ENCODE measurements at regions not wholly inside any gene's neighbourhood (a gene's known extent, or its start where the extent isn't known, plus 50 kb on each side); places are given as distances from the start of the nearest gene placed in this dataset.

DNA sequence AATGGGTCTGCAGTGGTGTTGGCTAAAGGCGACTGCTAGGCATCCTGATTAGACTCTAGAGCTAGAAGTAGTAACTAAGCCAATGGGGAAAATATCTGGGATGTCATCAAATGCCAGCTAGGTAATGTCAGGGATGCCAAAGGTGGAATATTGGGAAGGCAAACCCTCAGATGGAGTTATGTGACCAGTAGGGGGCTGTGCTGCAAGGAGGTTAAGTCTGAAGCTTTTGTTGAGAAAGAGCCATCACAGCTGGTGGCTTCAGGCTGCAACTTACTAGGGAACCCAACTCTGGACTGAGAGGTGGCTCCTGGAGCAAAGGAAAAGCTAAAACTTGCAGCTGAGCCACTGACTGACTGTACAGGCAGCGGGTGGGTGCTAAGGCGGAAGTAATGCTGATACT, 576.9 kb upstream of the GHITM start:
- 94 to 97% methylated on average over 3 of the region's 3 CpGs for WGBS, 2 donors
- TF ChIP-seq POLR2A (IDR thresholded peaks at IDR 0.05) = no peak
- TF ChIP-seq, protein P1, sequence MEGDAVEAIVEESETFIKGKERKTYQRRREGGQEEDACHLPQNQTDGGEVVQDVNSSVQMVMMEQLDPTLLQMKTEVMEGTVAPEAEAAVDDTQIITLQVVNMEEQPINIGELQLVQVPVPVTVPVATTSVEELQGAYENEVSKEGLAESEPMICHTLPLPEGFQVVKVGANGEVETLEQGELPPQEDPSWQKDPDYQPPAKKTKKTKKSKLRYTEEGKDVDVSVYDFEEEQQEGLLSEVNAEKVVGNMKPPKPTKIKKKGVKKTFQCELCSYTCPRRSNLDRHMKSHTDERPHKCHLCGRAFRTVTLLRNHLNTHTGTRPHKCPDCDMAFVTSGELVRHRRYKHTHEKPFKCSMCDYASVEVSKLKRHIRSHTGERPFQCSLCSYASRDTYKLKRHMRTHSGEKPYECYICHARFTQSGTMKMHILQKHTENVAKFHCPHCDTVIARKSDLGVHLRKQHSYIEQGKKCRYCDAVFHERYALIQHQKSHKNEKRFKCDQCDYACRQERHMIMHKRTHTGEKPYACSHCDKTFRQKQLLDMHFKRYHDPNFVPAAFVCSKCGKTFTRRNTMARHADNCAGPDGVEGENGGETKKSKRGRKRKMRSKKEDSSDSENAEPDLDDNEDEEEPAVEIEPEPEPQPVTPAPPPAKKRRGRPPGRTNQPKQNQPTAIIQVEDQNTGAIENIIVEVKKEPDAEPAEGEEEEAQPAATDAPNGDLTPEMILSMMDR (IDR thresholded peaks at IDR 0.05) = no peak
- intact Hi-C loops (cut with DNase I; ENCODE audit: low total_unique reads) = no loop called here
- H3K4me3 ChIP-seq (ENCODE audit: low read depth, poor library complexity, severe bottlenecking) = no peak overlapping the region
- no peak for DNase-seq (ENCODE audit: low spot score in 2 of 2)

DNA sequence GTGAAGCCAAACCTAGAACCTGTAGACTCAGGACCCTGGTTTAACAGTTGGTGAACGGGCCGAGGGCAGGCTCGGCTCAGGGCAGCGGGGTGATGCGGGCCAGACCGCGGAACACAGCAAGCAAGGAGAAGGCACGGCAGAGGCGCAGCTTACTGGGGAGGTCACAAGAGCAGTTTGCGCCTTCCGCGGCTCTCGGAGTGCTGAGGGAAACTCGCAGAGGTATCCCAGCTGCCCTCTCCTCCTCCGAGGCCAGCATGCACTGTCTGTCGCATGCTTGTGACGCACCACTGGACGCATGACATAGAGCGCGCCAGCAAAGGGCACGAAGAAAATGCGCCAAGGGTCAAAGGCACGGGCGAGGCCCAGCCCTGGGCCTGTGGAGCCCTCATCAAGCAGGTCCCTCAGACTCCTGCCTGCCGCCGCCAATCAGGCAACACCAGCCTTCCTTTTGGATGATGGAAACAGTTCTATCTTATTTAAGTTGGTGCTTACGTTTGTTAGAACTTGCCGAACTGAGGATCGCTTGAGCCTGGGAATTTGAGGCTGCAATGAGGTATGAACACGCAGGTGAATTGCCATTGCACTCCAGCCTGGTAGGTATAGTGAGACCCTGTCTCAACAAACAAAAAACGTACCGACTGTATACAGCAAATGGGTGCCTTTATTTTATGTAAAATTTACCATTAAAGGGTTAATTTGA, 574.3 kb upstream of the GHITM start:
- WGBS, 2 donors = 97 to 98% methylated on average over 32 of the region's 32 CpGs
- intact Hi-C loops (cut with DNase I; ENCODE audit: low total_unique reads) = no loop called here
- H3K4me3 ChIP-seq (ENCODE audit: low read depth, poor library complexity, severe bottlenecking) = no peak overlapping the region
- peak in 1 of 2 donors; percentile 76 for DNase-seq (ENCODE audit: low spot score in 2 of 2)
- TF ChIP-seq, protein P1 (IDR thresholded peaks at IDR 0.05) = no peak
- no peak for TF ChIP-seq POLR2A (IDR thresholded peaks at IDR 0.05)

DNA sequence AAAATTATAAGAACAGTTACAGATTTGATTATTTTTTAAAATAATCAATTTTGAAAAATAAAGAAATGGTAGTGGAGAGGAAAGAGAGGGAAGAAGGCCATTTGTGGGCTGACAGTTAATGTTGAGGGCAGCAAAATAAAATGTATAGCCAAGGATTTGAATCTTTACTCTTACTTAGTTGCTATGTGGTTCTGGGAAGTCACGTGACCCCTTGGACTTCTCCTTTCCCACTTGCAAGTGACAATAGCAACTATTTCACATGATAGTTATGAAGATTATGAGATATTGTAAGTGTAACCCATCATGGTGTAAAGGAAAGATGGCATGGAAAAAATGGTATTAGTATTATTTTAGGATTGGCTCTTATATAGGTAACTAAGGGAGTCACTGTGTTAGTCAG, 567.3 kb upstream of the GHITM start:
- no peak for TF ChIP-seq POLR2A (IDR thresholded peaks at IDR 0.05)
- TF ChIP-seq, protein P1 (IDR thresholded peaks at IDR 0.05) = no peak

DNA sequence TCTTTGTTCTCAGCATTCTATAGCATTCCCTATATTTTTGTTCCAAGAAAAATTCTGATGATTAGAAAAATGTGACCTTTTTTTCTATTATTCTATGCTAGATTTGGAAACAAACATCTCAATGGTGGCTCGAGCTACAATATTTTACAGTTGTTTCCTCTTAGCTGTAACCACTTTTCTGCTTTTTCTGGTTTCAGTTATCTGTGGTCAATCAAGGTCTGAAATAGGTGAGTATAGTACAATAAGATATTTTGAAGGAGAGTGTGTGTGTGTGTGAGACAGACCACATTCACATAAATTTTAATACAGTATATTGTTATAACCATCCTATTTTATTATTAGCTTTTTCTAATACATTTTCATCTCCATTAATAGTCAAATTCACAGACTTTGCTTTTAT, 564.5 kb upstream of the GHITM start:
- no peak overlapping the region for H3K4me3 ChIP-seq (ENCODE audit: low read depth, poor library complexity, severe bottlenecking)
- intact Hi-C loops (cut with DNase I; ENCODE audit: low total_unique reads) = no loop called here
- no peak for DNase-seq (ENCODE audit: low spot score in 2 of 2)
- TF ChIP-seq POLR2A (IDR thresholded peaks at IDR 0.05) = no peak
- TF ChIP-seq, protein P1 (IDR thresholded peaks at IDR 0.05) = no peak
- 67 to 76% methylated on average over 1 of the region's 1 CpG for WGBS, 2 donors

More for the DNA sequence above, 567.3 kb upstream of the GHITM start:
- 84 to 94% methylated on average over 1 of the region's 1 CpG for WGBS, 2 donors
- intact Hi-C loops (cut with DNase I; ENCODE audit: low total_unique reads) = no loop called here
- H3K4me3 ChIP-seq (ENCODE audit: low read depth, poor library complexity, severe bottlenecking) = no peak overlapping the region
- DNase-seq (ENCODE audit: low spot score in 2 of 2) = no peak

DNA sequence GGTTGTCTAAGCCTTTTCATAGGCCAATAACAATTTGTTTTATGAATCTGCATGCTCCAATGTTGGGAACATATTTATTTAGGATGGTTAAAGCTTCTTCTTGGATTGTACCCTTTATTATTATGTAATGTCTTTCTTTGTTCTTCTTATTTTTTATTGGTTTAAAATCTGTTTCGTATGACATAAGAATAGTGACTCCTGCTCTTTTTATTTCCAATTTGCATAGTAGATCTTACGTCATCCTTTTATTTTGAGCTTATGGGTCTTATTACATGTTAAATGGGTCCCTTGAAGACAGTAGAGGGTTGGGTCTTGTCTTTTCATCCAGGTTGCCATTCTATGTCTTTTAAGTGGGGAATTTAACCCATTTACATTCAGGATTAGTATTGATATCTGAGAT, 561.9 kb upstream of the GHITM start:
- DNase-seq (ENCODE audit: low spot score in 2 of 2) = no peak
- no peak for TF ChIP-seq POLR2A (IDR thresholded peaks at IDR 0.05)
- TF ChIP-seq, protein P1 (IDR thresholded peaks at IDR 0.05) = no peak
- 89 to 93% methylated on average over 2 of the region's 2 CpGs for WGBS, 2 donors
- intact Hi-C loops (cut with DNase I; ENCODE audit: low total_unique reads) = no loop called here
- no peak overlapping the region for H3K4me3 ChIP-seq (ENCODE audit: low read depth, poor library complexity, severe bottlenecking)
